Fibroblast of peridontal ligament (primary cell): ENCODE measurements at regions not wholly inside any gene's neighbourhood (a gene's known extent, or its start where the extent isn't known, plus 50 kb on each side); places are given as distances from the start of the nearest gene placed in this dataset.
"Not testable (repeated sequence)": the region's sequence is repeated elsewhere in the genome, so short reads cannot be mapped to it uniquely, and the experiment has no call there.

Source experiments
- DNase-seq: peaks from one replicate; pipeline ENCODE4 v3.0.0-alpha.2; 2010; ENCODE audit errors: extremely low read depth

DNA sequence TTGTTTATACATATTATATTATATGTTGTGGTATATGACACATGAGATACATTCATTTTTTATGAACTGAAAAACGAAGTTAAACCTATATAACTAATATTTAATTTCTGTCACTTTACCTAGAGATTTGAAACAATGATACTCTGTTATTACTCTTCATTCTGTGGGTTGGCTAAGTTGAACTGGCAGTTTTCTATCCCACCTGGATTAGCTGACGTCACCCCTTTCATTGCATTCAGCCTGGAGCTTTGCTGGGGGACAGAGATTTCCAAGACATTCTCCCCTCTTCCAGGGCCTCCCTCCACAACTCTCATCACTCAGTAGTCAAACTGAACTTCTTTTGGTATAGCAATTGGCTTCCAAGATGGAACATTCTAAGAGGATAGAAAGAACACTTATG is 309.2 kb upstream of the SATB1 start:
- DNase-seq, result no peak

DNA sequence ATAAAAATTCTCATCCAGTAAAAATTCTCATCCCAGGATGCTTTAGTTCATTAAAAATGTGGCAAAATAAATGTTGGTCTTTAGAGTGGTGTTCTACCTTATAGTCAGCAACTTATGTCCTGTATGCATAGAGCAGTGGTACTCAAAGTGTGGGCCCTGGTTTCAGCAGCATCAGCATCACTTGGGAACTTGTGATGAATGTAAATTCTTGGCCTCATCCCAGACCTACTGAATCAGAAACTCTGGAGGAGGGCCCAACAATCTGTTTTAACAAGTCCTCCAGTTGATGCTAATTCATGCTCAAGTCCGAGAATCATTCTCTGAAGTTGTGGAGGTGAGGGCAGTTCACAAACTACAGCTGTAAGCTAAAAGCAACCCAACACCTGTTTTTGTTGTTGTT is 307.3 kb upstream of the SATB1 start:
- DNase-seq, result no peak

DNA sequence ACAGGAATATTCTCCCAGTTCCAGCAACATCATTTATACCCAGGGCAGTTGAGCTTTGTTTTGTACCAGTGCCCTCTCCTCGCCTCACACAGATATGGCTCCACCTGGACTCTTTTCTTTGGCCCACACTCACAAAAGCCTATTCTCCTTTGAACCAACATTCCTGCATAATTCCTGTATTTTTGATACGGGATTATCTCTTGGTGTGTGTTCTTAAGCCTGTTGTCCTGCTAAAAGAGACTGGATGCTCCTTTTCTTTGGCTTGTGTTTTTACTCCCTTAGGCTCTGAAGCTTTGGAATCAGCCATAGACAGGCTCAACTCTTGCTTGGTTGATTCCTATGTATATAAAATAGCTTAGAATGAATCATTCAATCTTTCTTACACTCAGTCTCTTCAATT is 305.4 kb upstream of the SATB1 start:
- no peak for DNase-seq

DNA sequence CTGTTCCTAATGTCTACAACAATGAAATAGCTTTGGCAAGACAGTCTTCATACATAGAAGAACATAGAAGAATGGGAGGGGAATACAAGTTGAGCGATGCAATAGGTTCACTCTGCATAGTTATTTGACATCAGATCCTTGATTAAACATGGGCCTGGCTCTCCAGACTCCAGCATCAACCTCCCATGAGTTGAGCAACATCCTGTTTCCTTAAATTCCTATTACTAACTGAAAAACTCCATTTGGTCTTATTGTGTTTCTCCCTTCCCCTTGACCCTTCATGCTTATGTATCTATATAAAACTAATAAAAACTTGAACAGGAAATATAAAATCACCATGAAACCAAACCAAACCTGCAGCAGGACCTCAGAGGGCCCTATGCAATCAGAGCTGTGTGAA is 304.5 kb upstream of the SATB1 start:
- no peak for DNase-seq

DNA sequence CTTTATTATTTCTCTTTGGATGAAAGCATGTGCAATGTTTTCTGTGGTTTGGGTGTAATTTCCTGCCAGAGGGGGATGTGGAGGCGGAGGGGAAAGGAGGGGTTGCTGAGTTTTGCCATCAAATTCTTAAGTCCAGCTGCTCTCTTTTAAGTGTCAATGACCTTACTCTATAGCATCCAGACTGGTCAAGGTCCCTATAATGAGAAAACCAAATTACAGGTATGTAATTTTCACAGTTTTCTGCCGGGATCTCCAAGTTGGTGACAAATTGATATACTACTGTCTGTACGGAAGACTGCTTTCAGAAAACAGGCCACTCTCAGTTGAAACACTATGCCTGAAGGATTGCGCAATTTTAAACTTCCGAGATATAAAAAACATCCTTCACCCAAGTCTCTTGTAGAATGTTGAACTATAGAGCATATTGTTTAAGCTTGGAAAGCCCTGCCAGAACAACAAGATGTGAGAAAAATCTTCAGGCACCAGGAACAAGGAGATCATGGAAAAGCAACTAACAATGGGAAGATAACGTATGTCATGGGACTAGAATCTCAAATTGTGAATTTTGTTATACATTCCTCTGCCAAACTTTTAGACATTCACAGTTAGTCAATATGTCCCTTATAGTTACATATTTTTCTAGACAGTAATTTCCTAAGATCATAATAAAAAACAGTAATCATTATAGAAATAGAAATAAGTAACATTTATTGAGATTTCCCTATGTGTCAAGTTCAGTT is 300.7 kb upstream of the SATB1 start:
- DNase-seq, result no peak

DNA sequence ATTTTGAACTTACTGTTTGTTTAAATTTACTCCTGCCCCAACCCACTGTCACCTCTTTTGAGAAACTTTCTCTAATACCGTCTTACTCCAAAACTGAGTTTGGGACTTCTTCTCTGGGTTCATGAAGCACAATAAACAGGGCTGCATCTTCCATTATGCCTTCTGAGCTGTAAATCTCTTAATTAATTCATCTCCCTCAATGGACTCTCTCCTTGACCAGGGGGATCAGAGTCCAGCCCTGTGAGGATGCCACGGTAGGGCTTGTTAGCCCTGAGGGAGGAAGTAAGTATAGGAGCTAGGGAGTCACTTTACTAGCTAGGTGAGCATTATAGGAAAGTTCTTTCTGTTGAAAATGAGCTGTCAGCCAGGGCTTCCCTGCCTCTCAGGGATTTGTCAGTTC is 299.3 kb upstream of the SATB1 start:
- DNase-seq, result no peak

DNA sequence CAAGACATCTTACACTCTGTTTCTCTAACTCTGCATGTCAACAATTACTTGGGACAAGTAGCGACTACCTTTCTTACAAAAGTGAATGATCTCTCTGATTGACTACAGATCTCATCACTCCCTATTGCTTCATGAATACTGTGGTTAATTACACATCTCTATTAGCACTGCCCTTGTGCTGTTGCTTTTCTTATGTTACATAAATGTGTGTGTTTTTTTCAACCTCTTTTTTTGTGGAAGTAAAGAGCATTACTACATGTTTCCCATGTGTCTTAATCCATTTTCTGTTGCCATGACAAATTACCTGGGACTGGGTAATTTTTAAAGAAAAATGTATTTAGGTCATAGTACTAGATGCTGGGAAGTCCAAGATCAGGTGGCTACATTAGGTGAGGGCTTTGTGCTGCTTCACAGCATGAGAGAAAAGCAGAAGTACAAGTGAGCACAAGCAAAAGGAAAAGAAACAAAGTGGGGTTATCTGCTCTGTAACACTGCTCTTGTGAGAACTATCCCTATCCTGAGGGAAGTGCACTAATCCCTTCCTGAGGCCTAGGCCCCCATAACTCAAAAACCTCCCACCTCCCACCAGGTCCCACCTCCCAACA is 298.2 kb upstream of the SATB1 start:
- no peak for DNase-seq

DNA sequence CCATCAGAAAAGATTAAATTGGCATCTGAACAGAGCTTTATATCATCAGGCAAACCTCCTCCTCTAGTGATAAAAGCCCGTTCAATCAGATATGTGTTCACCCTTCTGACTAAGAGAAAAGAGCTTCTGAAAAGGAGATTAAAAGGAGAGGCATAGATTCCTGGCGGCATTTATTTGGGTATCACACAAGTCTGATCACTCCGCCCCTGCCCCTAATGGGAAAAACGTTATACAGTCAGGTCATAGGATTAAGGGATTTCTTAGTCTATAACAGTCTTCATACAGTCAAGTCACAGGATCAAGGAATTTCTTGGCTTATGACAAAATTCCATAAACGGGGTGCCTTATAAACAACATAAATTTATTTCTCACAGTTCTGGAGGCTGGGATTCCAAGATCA is 295.4 kb upstream of the SATB1 start:
- DNase-seq, result no peak

DNA sequence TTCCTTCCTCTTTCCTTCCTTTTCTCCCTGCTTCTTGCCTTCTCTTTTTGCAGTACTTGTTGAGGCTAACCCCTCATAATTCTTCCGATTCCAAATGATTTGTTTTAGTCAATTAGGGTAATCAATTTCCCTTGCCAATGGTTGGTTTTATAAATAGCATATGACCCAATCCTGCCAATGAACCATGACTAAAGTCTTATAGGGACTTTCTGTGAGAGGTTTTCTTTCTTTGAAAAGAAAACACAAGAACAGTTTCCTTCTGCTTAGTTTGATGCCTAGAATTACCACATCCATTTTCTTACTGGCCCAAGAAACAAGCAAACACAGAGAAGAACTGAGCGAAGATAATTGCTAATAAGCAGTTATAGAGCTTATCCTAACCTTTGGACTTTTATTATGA is 292.5 kb upstream of the SATB1 start:
- no peak for DNase-seq

DNA sequence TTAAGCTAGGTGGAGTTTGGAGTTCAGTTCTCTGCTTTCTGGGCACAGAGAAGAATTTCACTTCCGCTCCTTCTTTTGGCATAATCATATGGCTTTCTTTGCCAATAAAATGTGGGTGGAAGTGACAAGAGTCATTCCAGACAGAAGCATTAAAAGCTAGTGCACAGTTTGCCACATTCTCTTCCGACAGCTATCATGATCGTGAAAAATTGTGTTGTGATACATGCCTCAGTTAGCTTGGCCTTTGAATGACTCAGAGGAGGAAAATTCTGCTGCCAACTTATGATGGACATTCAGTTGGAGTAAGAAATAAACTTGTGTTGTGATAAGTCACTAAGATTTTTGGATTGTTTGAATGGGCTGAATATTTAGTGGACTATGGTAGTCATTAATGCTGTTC is 291.7 kb upstream of the SATB1 start:
- DNase-seq, result no peak

DNA sequence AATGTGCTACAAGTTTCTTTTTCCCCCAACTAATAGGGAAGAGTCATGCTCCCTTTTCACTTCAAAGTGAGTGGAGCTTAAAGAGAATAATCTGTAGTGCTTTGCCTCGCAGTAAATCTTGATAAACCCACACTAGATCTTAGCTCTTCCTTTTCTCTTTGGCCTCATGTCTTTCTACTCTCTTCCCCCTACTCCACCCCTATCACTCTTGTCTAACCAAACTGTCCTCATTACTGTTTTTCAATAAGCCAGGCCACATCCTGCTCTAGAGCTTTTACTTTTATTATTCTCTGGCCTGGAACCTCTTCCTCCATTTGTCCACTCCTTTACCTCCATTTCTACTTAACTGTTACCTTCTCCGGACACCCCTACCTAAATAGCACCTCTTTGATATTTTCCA is 291.0 kb upstream of the SATB1 start:
- DNase-seq, result no peak

DNA sequence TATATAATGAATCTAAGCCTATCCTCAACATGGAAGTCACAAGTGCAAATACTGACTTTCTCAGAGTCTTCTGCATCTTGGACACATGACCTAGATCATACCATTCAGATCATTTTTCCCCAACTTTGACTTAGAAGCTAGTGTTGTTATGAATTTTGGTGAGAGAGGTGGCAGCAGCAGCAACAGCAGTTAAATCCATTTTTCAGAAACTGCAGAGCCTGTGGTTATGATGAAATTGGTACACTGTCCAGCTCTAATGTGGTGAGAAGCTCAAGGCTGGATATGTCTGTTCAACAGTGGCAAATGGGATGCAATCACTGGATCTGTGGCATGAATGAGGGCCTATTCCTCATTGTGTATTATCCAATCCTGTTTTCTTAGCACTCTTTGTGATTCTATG is 290.1 kb upstream of the SATB1 start:
- DNase-seq, result no peak

DNA sequence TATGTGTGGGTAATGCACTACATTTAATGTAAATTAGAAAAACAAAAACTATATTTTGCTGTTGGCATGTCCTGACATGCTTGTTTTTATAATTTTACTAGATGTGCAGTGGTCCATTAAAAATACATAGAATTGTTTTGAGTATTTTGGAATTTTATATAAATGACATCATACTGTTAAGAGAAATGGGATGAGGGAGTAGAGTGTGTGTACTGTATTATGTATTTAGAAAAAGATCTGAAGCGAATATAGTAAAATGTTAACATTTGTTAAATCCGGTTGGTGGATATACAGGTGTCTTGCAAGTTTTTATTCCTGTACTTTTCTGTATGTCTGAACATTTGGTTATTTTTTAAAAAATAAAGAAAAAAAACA is 288.4 kb upstream of the SATB1 start:
- no peak for DNase-seq

DNA sequence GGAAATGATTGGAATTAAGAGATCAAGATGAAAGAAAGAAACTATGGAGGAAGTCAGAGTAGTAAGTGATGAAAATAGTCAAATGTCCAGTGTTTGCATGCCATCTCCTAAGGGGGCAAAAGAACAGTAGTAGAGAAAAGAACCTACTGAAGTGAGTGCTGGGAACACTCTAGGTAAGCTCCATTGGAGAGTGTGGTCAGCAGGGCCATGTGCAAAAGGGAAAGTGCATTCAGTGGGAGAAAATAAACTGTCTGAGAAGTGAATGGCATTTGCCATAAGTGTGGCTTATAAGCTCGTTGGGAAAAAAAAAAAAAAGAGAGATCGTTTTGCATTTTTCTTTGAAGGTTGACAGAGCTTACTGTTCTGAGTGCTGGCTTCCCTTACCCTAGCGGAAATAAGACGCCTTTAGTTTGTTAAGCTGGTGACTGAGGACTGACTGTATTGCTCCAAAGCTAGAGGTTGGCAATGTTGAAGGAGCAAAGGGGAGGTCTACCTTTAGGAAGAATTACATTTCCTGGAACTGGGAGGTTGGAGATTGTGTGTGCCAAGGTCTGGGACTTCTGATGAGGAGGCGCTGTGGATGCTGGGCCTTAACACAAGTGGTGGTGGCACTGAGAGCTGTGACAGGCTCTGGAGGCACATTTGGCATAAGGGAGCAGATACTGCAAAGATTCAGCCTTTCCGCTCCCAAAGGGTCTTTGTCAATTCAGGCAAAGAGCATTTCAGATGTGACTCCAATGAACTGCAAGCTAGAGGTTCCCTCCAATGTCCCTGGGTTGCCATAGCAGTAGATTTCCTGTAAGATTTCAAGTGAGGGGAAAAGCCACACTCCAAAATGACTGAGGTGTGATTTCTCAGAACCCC is 287.8 kb upstream of the SATB1 start:
- no peak for DNase-seq

DNA sequence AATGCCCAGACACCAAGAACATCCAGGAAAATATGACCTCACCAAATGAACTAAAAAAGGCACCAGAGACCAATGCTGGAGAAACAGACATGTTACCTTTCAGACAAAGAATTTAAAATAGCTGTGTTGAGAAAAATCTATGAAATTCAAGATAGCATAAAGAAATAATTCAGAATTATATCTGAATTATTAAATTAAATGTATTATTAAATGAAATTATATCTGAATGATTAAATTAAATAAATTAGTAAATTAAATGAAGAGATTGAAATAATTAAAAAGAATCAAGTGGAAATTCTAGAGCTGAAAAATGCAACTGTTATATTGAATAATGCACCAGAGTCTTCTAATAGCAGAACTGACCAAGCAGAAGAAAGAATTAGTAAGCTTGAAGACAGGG is 279.2 kb upstream of the SATB1 start:
- no peak for DNase-seq

DNA sequence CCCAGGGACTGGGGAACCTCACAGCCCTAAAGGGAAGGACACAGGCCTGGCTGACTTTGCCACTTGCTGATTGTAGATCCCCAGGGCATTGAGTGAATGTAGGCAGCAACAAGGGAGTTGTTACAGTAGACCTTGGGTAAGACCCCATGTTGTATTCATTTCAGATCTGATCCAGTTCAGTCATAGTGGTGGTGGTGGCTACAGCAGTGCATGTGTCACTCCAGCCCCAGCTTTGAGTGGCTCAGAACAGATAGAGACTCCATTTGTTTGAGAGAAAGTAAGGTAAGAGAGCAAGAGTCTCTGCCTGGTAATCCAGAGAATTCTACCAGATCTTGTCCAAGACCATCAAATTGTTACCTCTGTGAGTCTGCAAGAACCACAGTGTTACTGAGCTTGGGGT is 278.7 kb upstream of the SATB1 start:
- DNase-seq, result no peak

DNA sequence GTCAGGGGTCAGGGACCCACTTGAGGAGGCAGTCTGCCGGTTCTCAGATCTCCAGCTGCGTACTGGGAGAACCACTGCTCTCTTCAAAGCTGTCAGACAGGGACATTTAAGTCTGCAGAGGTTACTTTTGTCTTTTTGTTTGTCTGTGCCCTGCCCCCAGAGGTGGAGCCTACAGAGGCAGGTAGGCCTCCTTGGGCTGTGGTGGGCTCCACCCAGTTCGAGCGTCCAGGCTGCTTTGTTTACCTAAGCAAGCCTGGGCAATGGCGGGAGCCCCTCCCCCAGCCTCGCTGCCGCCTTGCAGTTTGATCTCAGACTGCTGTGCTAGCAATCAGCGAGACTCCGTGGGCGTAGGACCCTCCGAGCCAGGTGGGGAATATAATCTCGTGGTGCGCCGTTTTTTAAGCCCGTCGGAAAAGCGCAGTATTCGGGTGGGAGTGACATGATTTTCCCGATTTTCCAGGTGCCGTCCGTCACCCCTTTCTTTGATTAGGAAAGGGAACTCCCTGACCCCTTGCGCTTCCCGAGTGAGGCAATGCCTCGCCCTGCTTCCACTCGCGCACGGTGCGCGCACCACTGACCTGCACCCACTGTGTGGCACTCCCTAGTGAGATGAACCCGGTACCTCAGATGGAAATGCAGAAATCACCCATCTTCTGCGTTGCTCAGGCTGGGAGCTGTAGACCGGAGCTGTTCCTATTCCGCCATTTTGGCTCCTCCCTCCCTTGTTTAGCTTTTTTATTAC is 268.6 kb upstream of the SATB1 start:
- not testable (repeated sequence) for DNase-seq

DNA sequence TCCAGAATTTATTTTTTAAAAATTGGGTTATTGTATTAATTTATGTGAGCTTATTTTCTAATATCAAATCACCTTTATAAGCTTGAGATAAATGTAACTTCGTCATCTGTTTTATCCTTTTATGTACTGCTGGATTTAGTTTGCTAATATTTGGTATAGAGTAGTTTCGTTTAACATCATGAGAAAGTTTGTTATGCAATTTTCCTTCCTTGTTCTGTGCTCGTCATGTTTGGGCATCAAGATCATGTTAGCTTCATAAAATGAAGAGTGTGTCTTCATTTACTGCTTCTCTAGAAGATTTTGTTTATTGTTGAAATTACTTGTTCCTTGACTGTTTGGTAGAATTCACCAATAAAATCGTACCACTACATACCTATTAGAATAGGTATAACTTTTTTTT is 262.1 kb upstream of the SATB1 start:
- no peak for DNase-seq

DNA sequence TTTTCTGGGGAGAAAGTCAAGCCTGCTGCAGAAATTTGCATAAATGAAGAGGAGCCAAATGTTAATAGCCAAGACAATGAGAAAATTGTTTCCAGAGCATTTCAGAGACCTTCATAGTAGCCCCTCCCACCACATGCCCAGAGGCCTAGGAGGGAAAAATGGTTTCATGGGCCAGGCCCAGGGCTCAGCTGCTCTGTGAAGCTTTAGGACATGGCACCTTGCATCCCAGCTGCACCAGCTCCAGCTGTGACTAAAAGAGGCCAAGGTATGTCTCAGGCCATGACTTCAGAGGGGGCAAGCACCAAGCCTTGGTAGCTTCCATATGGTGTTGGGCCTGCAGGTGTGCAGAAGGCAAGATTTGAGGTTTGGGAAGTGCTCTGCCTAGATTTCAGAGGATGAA is 258.8 kb upstream of the SATB1 start:
- DNase-seq, result no peak

DNA sequence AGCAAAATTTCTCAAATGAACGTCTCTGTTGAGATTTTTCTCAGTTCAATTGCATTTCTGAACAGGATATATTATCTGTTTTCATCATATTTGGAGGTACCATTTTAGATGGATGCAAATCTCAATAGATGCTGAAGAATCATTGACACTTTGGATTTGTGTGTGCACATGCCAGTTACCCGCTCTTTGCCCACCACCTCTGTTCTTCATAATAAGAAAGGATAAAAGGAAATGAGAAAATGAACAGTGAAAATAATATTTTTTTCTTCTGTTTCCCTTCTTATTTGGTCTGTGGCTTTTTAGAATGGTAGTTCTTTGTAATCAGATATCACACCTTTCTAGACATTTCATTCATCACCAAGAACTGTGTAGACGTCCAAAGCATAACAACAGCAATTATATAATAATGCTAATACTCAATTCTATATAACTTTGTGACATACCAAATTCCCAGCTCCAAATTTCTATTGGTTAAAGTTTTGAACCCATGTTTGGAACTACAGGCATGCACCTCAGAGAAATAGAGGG is 256.7 kb upstream of the SATB1 start:
- no peak for DNase-seq

DNA sequence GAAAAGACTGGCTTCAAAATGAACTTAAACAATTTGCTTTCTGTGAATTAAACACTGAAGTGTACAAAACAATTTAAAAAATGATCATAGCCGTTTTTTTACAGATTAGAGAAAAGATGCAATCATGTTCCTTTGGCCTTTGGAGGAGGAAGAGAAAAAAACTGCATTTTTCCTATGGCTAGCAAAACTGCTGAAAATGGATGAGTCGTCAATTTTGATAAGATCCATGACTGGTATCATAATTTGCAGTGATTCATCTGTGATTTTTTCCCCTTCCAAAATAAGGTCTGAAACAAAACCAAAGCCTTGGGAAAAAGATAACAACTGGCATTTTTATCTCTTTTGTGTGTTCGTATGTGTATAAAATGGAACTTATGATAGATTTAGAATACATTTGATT is 255.6 kb upstream of the SATB1 start:
- no peak for DNase-seq

DNA sequence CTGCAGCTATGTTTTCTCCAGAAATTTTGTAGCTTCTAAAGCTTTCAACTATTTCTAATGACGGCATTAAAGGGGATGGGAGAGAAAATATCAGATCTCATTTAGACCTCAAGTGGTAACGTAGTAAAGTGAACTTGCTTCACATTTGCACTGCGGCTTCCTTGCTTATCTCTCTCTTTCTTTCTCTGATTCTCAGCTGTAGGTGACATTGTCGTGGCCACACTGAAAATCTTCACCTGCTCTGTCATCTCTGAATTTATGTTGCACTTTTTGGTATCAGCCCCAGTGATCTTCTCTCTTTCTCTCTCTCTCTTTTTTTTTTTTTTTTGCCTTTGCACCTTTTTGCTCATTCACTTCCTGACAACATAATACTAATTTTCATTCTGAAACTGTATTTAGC is 254.1 kb upstream of the SATB1 start:
- DNase-seq, result no peak
